PC-3 (cell line): ENCODE measurements at regions not wholly inside any gene's neighbourhood (a gene's known extent, or its start where the extent isn't known, plus 50 kb on each side); places are given as distances from the start of the nearest gene placed in this dataset.

Experiments
- ATAC-seq: fragments of 200-7000 bp; cut with Tn5 transposase; 2 replicates; pipeline ENCODE4 v1.9.1; 2020; ENCODE audit warnings: mild to moderate bottlenecking, moderate library complexity
- BruUV-seq: library from RNA; stranded (reverse); fragments of 400-500 nt; replicated peaks from 2 replicates; lab custom pipeline; 2021; lab: Mats Ljungman, UMichigan
- CTCF ChIA-PET: fragments of 300-600 bp; sonication (Branson Sonifier 250); formaldehyde crosslinking; loops from one replicate; lab custom pipeline; 2022; ENCODE audit warnings: antibody characterized with exemption; lab: Charles Lee
- POLR2A ChIA-PET: fragments of 300-600 bp; sonication (Branson Sonifier 250); formaldehyde crosslinking; loops from one replicate; lab custom pipeline; 2022; ENCODE audit warnings: antibody characterized with exemption; ENCODE audit not compliant: unreplicated experiment; lab: Charles Lee
- DNase-seq: peaks from one replicate; pipeline ENCODE4 v3.0.0-alpha.2; 2015
- H2AFZ ChIP-seq: fragments of 300-600 bp; sonication (generic); 2 replicates; pipeline ENCODE4 v1.6.0; 2016; ENCODE audit warnings: antibody characterized with exemption, low read length
- H3F3A ChIP-seq: fragments of 300-600 bp; sonication (generic); one replicate; pipeline ENCODE4 v1.6.0; 2017; ENCODE audit warnings: antibody characterized with exemption, low read length, control low read depth, mild to moderate bottlenecking; ENCODE audit not compliant: unreplicated experiment
- H3K27ac ChIP-seq: fragments of 300-600 bp; sonication (generic); 2 replicates; pipeline ENCODE4 v1.5.1; 2016; ENCODE audit warnings: mild to moderate bottlenecking, low read length
- H3K27me3 ChIP-seq: fragments of 300-600 bp; sonication (generic); 2 replicates; pipeline ENCODE4 v1.6.1; 2016; ENCODE audit warnings: low read length, mixed read lengths
- H3K36me3 ChIP-seq: fragments of 300-600 bp; sonication (generic); 2 replicates; pipeline ENCODE4 v1.6.1; 2016; ENCODE audit warnings: low read depth, mixed run types, low read length, mixed read lengths
- H3K4me1 ChIP-seq: fragments of 300-600 bp; sonication (generic); 2 replicates; pipeline ENCODE4 v1.5.1; 2016; ENCODE audit warnings: low read length; ENCODE audit not compliant: insufficient read depth
- H3K4me2 ChIP-seq: fragments of 300-600 bp; sonication (generic); 2 replicates; pipeline ENCODE4 v1.6.0; 2016; ENCODE audit warnings: low read length
- H3K4me3 ChIP-seq: fragments of 300-600 bp; sonication (generic); 2 replicates; pipeline ENCODE4 v1.5.1; 2016; ENCODE audit warnings: mild to moderate bottlenecking, low read length, mixed read lengths
- H3K79me2 ChIP-seq: fragments of 300-600 bp; sonication (generic); 2 replicates; pipeline ENCODE4 v1.6.1; 2017; ENCODE audit warnings: low read length, mixed read lengths
- H3K9ac ChIP-seq: fragments of 300-600 bp; sonication (generic); 2 replicates; pipeline ENCODE4 v1.6.0; 2016; ENCODE audit warnings: mild to moderate bottlenecking, low read length
- H3K9me2 ChIP-seq: fragments of 300-600 bp; sonication (generic); replicated peaks from 2 replicates; pipeline ENCODE4 v1.6.1; 2016; ENCODE audit warnings: mixed run types, low read length, mixed read lengths
- H3K9me3 ChIP-seq: fragments of 300-600 bp; sonication (generic); 2 replicates; pipeline ENCODE4 v1.6.1; 2016; ENCODE audit warnings: low read length, mixed read lengths
- H4K20me1 ChIP-seq: fragments of 300-600 bp; sonication (generic); 2 replicates; pipeline ENCODE4 v1.6.1; 2016; ENCODE audit warnings: low read length, mixed read lengths
- CTCF ChIP-seq: fragments of 300-600 bp; sonication (generic); conservative IDR thresholded peaks from 2 replicates; pipeline ENCODE4 v1.5.1; 2017; ENCODE audit warnings: antibody characterized with exemption, low read depth, mild to moderate bottlenecking, low read length
- EZH2 ChIP-seq: fragments of 300-600 bp; sonication (generic); IDR thresholded peaks from one replicate; pipeline ENCODE4 v1.6.1; 2017; ENCODE audit warnings: antibody characterized with exemption, mild to moderate bottlenecking, low read length; ENCODE audit not compliant: unreplicated experiment
- EZH2phosphoT487 ChIP-seq: fragments of 300-600 bp; sonication (generic); IDR thresholded peaks from 2 replicates; pipeline ENCODE4 v1.6.1; 2018; ENCODE audit warnings: mild to moderate bottlenecking, antibody characterized with exemption, low read length, borderline replicate concordance
- intact Hi-C: fragments of 100-400 bp; cut with micrococcal nuclease; formaldehyde crosslinking; loops from 2 replicates; pipeline ENCODE4 v1.9.0; 2023

DNA sequence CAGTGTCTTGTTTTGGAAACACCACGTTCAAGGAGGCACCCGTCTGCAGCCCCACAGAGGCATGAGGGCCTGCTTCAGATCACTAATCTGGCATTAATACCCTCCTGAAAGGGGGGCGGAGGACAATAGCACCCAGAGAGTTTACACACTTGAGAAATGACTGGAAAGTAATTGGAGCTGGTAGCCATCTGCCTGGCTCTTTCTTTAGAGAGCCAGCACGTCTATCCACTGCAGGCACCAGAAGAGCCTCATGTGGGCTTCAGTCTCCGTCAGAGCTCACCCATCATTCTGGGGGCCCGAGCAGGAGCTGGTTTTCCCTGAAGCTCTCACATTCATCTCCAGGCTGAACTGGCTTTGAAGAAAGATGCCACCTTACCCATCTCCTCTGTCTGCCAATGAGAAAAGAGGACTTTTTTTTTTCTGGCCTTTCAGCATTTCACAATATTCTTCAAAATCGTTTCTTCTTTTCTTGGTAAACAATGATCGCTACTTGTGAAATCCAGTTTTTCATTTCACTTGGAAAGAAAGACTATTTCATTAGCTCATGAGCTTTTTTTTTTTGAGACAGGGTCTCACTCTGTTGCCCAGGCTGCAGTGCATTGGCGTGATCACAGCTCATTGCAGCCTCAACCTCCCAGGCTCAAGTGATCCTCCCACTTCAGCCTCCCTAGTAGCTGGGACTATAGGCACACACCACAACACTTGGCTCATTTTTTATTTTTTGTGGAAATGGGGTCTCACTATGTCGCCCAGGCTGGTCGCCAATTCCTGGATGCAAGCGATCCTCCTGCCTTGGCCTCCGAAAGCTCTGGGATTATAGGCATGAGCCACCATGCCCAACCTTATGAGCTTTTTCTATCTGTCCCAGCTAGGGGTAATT, 124.7 kb upstream of the ZNF217 start:
- peak overlapping the region; percentile 8; the same call in 1 of the 2 replicates for H2AFZ ChIP-seq
- no peaks in the 10 kb centered on the region for H3K9me3 ChIP-seq
- H3K27me3 ChIP-seq: no peaks in the 10 kb centered on the region
- H3K27ac ChIP-seq: no peak overlapping the region
- no peaks in the 10 kb centered on the region for H3F3A ChIP-seq
- H4K20me1 ChIP-seq: no peaks in the 10 kb centered on the region
- H3K36me3 ChIP-seq: no peaks in the 10 kb centered on the region
- no TSS peak for BruUV-seq
- H3K9ac ChIP-seq: no peak overlapping the region
- ChIA-PET CTCF (no interaction called here), POLR2A (interaction anchor here (0.7 kb wide), 1 partner anchor 112 kb away, joined by 4 read pairs; no protein-coding TSS in a partner anchor)
- H3K4me3 ChIP-seq: no peak overlapping the region
- intact Hi-C loops: no loop called here
- peaks cover 9% of the 10 kb centered on the region for H3K4me1 ChIP-seq
- no peak overlapping the region for H3K4me2 ChIP-seq
- no peaks in the 10 kb centered on the region for H3K79me2 ChIP-seq
- no peak for DNase-seq
- TF ChIP-seq CTCF: no peak
- no peak for TF ChIP-seq EZH2
- TF ChIP-seq EZH2phosphoT487: no peak
- no peak for ATAC-seq
- H3K9me2 ChIP-seq: no peaks in the 10 kb centered on the region

- DNase-seq: no peak
- Histone ChIP-seq H3K9me2 (no peaks in the 10 kb centered on the region), H3K4me2 (no peak overlapping the region), H3K79me2 (no peaks in the 10 kb centered on the region), H3K27ac (no peak overlapping the region), H2AFZ (no peak overlapping the region), H3F3A (no peaks in the 10 kb centered on the region), H3K9ac (no peak overlapping the region), H3K4me3 (no peak overlapping the region), H3K27me3 (no peaks in the 10 kb centered on the region), H3K4me1 (peaks cover 8% of the 10 kb centered on the region), H3K9me3 (no peaks in the 10 kb centered on the region), H4K20me1 (no peaks in the 10 kb centered on the region), H3K36me3 (no peaks in the 10 kb centered on the region)
- ChIA-PET CTCF (no interaction called here), POLR2A (no interaction called here)
- ATAC-seq: no peak
- TF ChIP-seq CTCF (no peak), EZH2phosphoT487 (no peak), EZH2 (no peak)
- BruUV-seq: no TSS peak
- intact Hi-C loops: no loop called here
Observed at GRCh38 chr20:53716395-53716794, 122.8 kb upstream of the ZNF217 start.

- Histone ChIP-seq H3K9me3 (no peaks in the 10 kb centered on the region), H3K9me2 (no peaks in the 10 kb centered on the region), H3K9ac (no peak overlapping the region), H4K20me1 (no peaks in the 10 kb centered on the region), H3F3A (no peaks in the 10 kb centered on the region), H3K4me1 (no peaks in the 10 kb centered on the region), H3K4me3 (no peak overlapping the region), H3K4me2 (no peak overlapping the region), H3K36me3 (no peaks in the 10 kb centered on the region), H3K79me2 (no peaks in the 10 kb centered on the region), H2AFZ (no peak overlapping the region), H3K27ac (no peak overlapping the region), H3K27me3 (no peaks in the 10 kb centered on the region)
- ATAC-seq (no peak), DNase-seq (no peak)
- BruUV-seq: no TSS peak
- ChIA-PET CTCF (no interaction called here), POLR2A (no interaction called here)
- TF ChIP-seq CTCF (no peak), EZH2phosphoT487 (no peak), EZH2 (no peak)
- intact Hi-C loops: no loop called here
Observed at GRCh38 chr20:53714524-53714923, 120.9 kb upstream of the ZNF217 start.
